Keratinocyte (primary cell): ENCODE measurements at regions not wholly inside any gene's neighbourhood (a gene's known extent, or its start where the extent isn't known, plus 50 kb on each side); places are given as distances from the start of the nearest gene placed in this dataset.

ENCODE experiments used
- DNase-seq: peaks from one replicate; pipeline ENCODE4 v3.0.0-alpha.2; 2011; ENCODE audit warnings: low read depth, missing footprints, low spot score
- FAIRE-seq: peaks from 2 replicates; lab custom pipeline; 2011; peaks lifted over from hg19 to GRCh38; lab: Jason Lieb, UNC
- H2AFZ ChIP-seq: 2 replicates; pipeline ENCODE4 v1.6.0; 2012; ENCODE audit warnings: low read length, control low read depth, inconsistent platforms; ENCODE audit not compliant: control insufficient read depth
- H3K27ac ChIP-seq: 2 replicates; pipeline ENCODE4 v1.5.1; 2011; ENCODE audit warnings: low read length; ENCODE audit not compliant: control insufficient read depth, insufficient read depth
- H3K27me3 ChIP-seq: 3 replicates; pipeline ENCODE4 v1.6.0; 2011; ENCODE audit warnings: low read length; ENCODE audit not compliant: control insufficient read depth, insufficient read depth; ENCODE audit errors: extremely low read depth
- H3K36me3 ChIP-seq, 2 experiments: 2 replicates in 1 of 2; 3 replicates in 1 of 2; pipeline ENCODE4 v1.5.1; 2011; ENCODE audit warnings: low read length in 2 of 2, mild to moderate bottlenecking in 1 of 2; ENCODE audit not compliant: control insufficient read depth in 2 of 2, insufficient read depth in 2 of 2; ENCODE audit errors: extremely low read depth in 1 of 2
- H3K4me1 ChIP-seq: 3 replicates; pipeline ENCODE4 v1.5.1; 2011; ENCODE audit warnings: low read length; ENCODE audit not compliant: control insufficient read depth, insufficient read depth; ENCODE audit errors: extremely low read depth
- H3K4me2 ChIP-seq: 3 replicates; pipeline ENCODE4 v1.6.0; 2011; ENCODE audit warnings: low read depth, low read length; ENCODE audit not compliant: control insufficient read depth, insufficient read depth; ENCODE audit errors: extremely low read depth
- H3K4me3 ChIP-seq, 3 experiments: fragments of 200-600 bp in 1 of 3; sonication (generic) in 1 of 3; 2 replicates in 2 of 3; 3 replicates in 1 of 3; pipeline ENCODE4 v1.5.1; 2011 to 2016; ENCODE audit warnings: low read length in 3 of 3, mild to moderate bottlenecking in 3 of 3, control low read depth in 2 of 3, inconsistent platforms in 1 of 3, low read depth in 1 of 3, mixed read lengths in 1 of 3, mixed run types in 1 of 3, moderate library complexity in 1 of 3; ENCODE audit not compliant: control insufficient read depth in 2 of 3, insufficient read depth in 2 of 3; ENCODE audit errors: extremely low read depth in 1 of 3
- H3K79me2 ChIP-seq: 2 replicates; pipeline ENCODE4 v1.6.0; 2012; ENCODE audit warnings: low read length; ENCODE audit not compliant: control insufficient read depth, insufficient read depth
- H3K9ac ChIP-seq: 3 replicates; pipeline ENCODE4 v1.6.0; 2011; ENCODE audit warnings: low read length; ENCODE audit not compliant: control insufficient read depth, insufficient read depth; ENCODE audit errors: extremely low read depth
- H3K9me1 ChIP-seq: 3 replicates; pipeline ENCODE4 v1.6.0; 2011; ENCODE audit warnings: low read length; ENCODE audit not compliant: control insufficient read depth, insufficient read depth; ENCODE audit errors: extremely low read depth
- H3K9me3 ChIP-seq: 2 replicates; pipeline ENCODE4 v1.5.1; 2012; ENCODE audit warnings: low read depth, low read length; ENCODE audit not compliant: control insufficient read depth
- H4K20me1 ChIP-seq: 3 replicates; pipeline ENCODE4 v1.6.0; 2011; ENCODE audit warnings: low read length; ENCODE audit not compliant: control insufficient read depth, insufficient read depth; ENCODE audit errors: extremely low read depth
- CTCF ChIP-seq, 3 experiments: IDR thresholded peaks in 1 of 3; conservative IDR thresholded peaks in 1 of 3; optimal IDR thresholded peaks in 1 of 3; 2 replicates in 2 of 3; 3 replicates in 1 of 3; pipeline versions ENCODE3 to v1.5.1; 2011; ENCODE audit warnings: low read length in 3 of 3, mild to moderate bottlenecking in 3 of 3, moderate library complexity in 2 of 3, control low read depth in 1 of 3, inconsistent platforms in 1 of 3; ENCODE audit not compliant: insufficient read depth in 2 of 3; ENCODE audit errors: extremely low read depth in 1 of 3
- EZH2 ChIP-seq: IDR thresholded peaks from one replicate; pipeline ENCODE4 v1.6.1; 2012; ENCODE audit warnings: inconsistent platforms, mild to moderate bottlenecking, low read length, moderate library complexity
- dilution Hi-C: fragments of 300-500 bp; cut with MboI; formaldehyde crosslinking; loops from one replicate; pipeline ENCODE4 v1.7.0; 2020; ENCODE audit warnings: low sequenced_read_pairs; ENCODE audit not compliant: extremely low pct_ligation_motif_present

DNA sequence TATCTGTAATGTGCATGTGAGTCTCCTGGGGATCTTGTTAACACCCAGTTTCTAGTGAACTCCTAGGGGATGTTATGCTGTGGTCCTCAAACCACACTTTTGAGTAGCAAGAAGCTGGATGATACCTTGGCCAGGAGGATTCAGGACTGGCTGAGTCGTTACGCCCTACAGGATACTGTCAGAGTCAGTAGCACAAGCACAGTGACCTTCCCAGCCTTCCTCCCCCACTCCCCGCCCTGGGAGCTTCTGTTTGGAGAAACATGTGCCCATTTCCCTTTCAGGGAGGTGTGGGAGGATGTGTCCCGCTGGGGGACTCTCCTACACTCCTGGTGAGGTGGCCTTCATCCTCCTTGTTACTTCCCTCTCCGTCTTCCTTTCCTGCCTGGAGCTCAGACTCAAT lies 76.4 kb upstream of the TRPM1 start:
- FAIRE-seq (no peak), DNase-seq (no peak)
- H3K4me3 ChIP-seq, result no peak overlapping the region
- no peaks in the 10 kb centered on the region for H3K9me3 ChIP-seq
- H4K20me1 ChIP-seq, result no peaks in the 10 kb centered on the region
- no peaks in the 10 kb centered on the region for H3K79me2 ChIP-seq
- dilution Hi-C loops, result no loop called here
- no peaks in the 10 kb centered on the region for H3K9me1 ChIP-seq
- TF ChIP-seq EZH2 (no peak), CTCF (optimal IDR thresholded peaks at IDR 0.05 in 1 of 3, IDR thresholded peaks at IDR 0.05 in 1 of 3, conservative IDR thresholded peaks at IDR 0.05 in 1 of 3; ENCODE audit: extremely low read depth in 1 of 3, insufficient read depth in 2 of 3, low read length in 3 of 3) (no peak)
- no peak overlapping the region for H3K9ac ChIP-seq
- H3K27me3 ChIP-seq, result no peaks in the 10 kb centered on the region
- no peak overlapping the region for H2AFZ ChIP-seq
- no peaks in the 10 kb centered on the region for H3K4me1 ChIP-seq
- H3K27ac ChIP-seq, result no peak overlapping the region
- H3K4me2 ChIP-seq, result no peak overlapping the region
- H3K36me3 ChIP-seq, result no peaks in the 10 kb centered on the region

- H4K20me1 ChIP-seq, result no peaks in the 10 kb centered on the region
- H3K27ac ChIP-seq, result no peak overlapping the region
- H3K36me3 ChIP-seq, result no peaks in the 10 kb centered on the region
- no peak for TF ChIP-seq EZH2
- no peak for TF ChIP-seq CTCF (optimal IDR thresholded peaks at IDR 0.05 in 1 of 3, IDR thresholded peaks at IDR 0.05 in 1 of 3, conservative IDR thresholded peaks at IDR 0.05 in 1 of 3; ENCODE audit: extremely low read depth in 1 of 3, insufficient read depth in 2 of 3, low read length in 3 of 3)
- dilution Hi-C loops, result no loop called here
- no peak overlapping the region for H3K4me2 ChIP-seq
- H3K9me3 ChIP-seq, result no peaks in the 10 kb centered on the region
- H3K4me1 ChIP-seq, result no peaks in the 10 kb centered on the region
- DNase-seq (no peak), FAIRE-seq (no peak)
- no peaks in the 10 kb centered on the region for H3K79me2 ChIP-seq
- H3K9ac ChIP-seq, result no peak overlapping the region
- no peak overlapping the region for H3K4me3 ChIP-seq
- no peaks in the 10 kb centered on the region for H3K9me1 ChIP-seq
- no peaks in the 10 kb centered on the region for H3K27me3 ChIP-seq
- H2AFZ ChIP-seq, result no peak overlapping the region
Observed at GRCh38 chr15:31178705-31179104, 77.2 kb upstream of the TRPM1 start.
